ENCODE measurements at regions not wholly inside any gene's neighbourhood (a gene's known extent, or its start where the extent isn't known, plus 50 kb on each side); places are given as distances from the start of the nearest gene placed in this dataset.
"Not testable (repeated sequence)": the region's sequence is repeated elsewhere in the genome, so short reads cannot be mapped to it uniquely, and the experiment has no call there.

DNA sequence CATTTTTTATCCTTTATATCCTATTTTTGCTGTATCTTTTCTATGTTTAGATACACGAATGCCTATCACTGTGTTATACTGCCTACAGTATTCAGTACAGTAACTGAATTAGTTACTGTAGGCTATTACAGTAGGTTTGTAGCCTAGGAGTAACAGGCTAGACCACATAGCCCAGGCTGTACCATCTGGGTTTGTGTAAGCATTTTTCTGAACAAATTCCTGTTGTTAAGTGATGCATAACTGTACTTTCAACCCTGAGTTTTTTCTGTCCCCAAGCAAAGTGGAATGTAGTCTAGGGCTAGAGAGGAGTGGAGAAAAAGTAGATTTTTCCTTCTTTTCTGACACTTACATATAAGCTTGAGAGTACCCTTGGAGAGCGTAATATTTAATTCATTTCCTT is 282.1 kb downstream of the HS3ST3B1 start:
- H3K27ac ChIP-seq: no peak overlapping the region

DNA sequence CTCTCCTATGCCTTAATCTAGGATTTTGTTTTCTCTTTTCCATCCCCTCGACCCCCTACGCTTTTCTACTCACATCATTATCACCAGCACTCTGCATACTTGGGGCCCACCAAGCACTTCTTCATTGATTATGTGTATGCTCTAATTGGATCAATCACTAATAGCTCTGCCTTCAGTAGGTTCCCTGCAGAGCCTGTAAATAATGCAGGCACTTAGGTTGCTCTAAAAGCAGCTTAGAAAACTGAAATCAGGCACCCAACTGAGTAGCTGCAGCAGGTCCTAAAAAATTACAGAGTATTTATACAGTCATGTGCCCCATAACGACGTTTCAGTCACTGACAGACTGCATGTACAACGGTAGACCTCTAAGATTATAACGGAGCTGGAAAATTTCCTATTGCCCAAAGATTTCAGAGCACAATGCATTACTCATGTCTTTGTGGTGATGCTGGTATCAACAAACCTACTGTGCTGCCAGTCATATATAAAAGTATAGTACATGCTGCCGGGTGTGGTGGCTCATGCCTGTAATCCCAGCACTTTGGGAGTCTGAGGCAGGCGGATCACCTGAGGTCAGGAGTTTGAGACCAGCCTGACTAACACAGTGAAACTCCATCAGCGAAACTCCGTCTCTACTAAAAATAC is 280.4 kb downstream of the HS3ST3B1 start:
- Histone ChIP-seq H3K27ac (no peak overlapping the region), H3K4me3 (no peak overlapping the region)
- no peak for DNase-seq (ENCODE audit: low spot score)
- TF ChIP-seq, protein P1, sequence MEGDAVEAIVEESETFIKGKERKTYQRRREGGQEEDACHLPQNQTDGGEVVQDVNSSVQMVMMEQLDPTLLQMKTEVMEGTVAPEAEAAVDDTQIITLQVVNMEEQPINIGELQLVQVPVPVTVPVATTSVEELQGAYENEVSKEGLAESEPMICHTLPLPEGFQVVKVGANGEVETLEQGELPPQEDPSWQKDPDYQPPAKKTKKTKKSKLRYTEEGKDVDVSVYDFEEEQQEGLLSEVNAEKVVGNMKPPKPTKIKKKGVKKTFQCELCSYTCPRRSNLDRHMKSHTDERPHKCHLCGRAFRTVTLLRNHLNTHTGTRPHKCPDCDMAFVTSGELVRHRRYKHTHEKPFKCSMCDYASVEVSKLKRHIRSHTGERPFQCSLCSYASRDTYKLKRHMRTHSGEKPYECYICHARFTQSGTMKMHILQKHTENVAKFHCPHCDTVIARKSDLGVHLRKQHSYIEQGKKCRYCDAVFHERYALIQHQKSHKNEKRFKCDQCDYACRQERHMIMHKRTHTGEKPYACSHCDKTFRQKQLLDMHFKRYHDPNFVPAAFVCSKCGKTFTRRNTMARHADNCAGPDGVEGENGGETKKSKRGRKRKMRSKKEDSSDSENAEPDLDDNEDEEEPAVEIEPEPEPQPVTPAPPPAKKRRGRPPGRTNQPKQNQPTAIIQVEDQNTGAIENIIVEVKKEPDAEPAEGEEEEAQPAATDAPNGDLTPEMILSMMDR (IDR thresholded peaks at IDR 0.05): no peak

More for the DNA sequence above, 282.1 kb downstream of the HS3ST3B1 start:
- TF ChIP-seq, protein P1 (IDR thresholded peaks at IDR 0.05): no peak
- no peak for DNase-seq (ENCODE audit: low spot score)
- H3K4me3 ChIP-seq: no peak overlapping the region

DNA sequence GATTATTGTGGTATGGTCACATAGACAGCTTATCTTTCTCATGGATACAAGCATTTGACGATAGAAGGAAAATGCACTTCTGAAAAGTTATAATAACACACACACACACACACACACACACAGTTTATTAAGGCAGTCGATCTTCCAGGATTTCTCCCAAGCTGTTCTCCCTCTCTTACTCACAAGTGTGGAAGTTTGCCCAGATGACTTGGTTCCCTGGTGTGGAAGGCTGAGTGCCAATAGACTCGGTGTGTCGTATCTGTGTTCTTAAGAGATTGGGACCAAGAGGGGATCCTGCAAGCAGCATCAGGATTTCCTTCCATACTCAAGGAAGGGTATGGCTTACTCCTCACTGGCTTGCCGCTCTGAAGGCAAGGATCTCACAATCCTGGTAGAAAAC is 279.6 kb downstream of the HS3ST3B1 start:
- TF ChIP-seq, protein P1 (IDR thresholded peaks at IDR 0.05): no peak
- no peak overlapping the region for H3K27ac ChIP-seq
- no peak for DNase-seq (ENCODE audit: low spot score)
- no peak overlapping the region for H3K4me3 ChIP-seq

DNA sequence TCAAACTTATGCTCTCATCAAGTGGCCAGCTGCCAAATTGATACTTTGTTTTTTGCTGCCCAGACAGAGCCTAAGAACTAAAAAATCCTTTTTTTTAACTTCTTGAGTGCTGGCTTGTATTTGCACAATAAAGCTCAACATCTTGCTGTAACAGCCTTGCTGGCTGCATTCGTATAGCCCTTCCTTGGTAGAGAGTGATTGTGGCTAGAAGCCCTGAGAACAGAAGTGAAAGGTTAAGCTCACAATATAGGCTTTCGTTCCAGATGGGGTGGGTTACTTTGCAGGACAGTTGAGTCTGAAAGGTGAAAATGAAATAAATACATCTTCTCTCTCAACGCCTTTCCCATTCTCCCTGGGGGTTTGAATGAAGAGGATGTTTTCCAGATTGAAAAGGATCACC is 278.8 kb downstream of the HS3ST3B1 start:
- TF ChIP-seq, protein P1 (IDR thresholded peaks at IDR 0.05): no peak
- Histone ChIP-seq H3K27ac (no peak overlapping the region), H3K4me3 (no peak overlapping the region)
- no peak for DNase-seq (ENCODE audit: low spot score)

DNA sequence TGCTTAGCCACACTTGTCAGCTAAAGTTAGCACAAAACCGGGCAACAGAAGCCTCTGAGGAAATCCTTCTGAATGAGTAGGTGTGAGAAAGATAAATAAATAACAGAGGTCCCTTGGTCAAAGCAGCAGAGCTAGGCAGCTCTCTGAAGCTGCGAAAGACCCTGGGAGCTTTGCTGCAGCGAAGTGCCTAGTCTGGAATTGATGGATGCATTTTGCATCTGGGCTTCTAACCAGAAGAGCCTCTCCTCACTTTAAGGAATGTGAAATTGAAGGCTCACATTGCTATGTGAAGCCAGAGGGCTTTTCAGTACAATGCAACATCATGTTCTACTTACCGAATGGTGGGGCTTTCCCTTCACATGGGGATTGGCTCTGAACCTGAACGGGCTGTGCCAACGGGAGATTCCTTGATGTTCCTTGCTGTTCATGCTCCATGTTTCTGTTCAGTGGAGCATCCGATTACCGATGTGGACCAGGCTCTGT is 274.6 kb downstream of the HS3ST3B1 start:
- no peak overlapping the region for H3K4me3 ChIP-seq
- DNase-seq (ENCODE audit: low spot score): no peak
- H3K27ac ChIP-seq: no peak overlapping the region
- TF ChIP-seq, protein P1 (IDR thresholded peaks at IDR 0.05): no peak

DNA sequence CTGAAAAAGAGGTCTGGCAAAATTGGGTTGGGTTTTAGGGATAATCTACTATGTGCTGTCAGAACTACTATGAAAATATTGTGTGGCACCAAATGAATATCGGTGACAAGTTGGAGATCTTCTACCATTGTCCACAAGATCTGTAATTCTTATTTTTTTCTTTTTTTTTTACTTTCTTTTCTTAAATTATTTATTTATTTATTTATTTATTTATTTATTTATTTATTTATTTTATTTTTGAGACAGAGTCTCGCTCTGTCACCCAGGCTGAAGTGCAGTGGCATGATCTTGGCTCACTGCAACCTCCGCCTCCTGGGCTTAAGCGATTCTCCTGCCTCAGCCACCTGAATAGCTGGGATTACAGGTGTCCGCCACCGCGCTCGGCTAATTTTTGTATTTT is 259.4 kb downstream of the HS3ST3B1 start:
- H3K4me3 ChIP-seq; DNase-seq (ENCODE audit: low spot score); H3K27ac ChIP-seq: not testable (repeated sequence)

DNA sequence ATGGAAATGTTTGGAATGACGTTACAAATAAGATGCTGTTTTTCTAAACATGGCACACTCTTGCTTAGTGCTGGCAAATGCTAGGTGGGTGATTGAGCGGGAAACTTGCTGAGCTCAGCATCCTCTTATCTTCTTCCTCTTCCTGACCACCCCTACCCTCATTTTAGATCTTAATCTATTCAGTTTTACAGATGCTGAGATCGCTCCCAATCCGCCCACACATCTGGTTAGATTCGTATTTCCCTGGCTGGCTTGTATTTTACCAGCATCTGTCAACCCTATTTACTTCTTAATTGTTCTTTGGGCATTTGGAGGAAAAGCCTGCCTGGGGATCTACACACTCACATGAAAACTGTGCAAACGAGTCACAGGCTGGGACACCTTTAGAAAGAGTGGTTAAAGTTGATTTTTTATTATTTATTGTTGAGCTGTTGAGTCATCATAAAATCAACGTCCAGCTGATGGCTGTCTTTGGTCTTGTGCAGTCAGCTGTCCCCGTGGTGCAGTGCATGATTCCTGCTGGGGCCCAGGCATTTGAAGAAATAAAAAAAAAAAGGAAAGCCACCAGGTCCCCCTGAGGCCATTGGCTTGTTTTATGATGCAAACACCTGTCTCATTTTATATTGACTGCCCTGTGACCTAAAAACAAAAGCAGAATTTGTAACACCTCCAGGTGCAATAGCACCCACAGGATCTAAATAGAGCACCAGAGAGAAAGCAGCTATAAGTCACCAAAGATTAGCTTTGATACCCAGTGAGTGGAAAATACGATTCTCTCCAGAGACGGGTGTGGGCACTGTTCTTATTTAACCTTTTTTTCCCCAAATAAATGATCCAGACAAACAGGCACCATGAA is 258.6 kb downstream of the HS3ST3B1 start:
- no peak overlapping the region for H3K27ac ChIP-seq
- DNase-seq (ENCODE audit: low spot score): no peak
- TF ChIP-seq, protein P1 (IDR thresholded peaks at IDR 0.05): no peak

More for the DNA sequence above, 258.6 kb downstream of the HS3ST3B1 start:
- no peak overlapping the region for H3K4me3 ChIP-seq
